Osteocyte (in vitro differentiated cells): ENCODE measurements at regions not wholly inside any gene's neighbourhood (a gene's known extent, or its start where the extent isn't known, plus 50 kb on each side); places are given as distances from the start of the nearest gene placed in this dataset.

Experiments used
- DNase-seq: peaks from one replicate; pipeline ENCODE4 v3.0.0; 2021; ENCODE audit warnings: mixed read lengths; ENCODE audit not compliant: unreplicated experiment; ENCODE audit errors: extremely low spot score
- H3K27ac Mint-ChIP-seq: one replicate; pipeline ENCODE4 v1.8.0; 2021; ENCODE audit warnings: mild to moderate bottlenecking, mixed read lengths; ENCODE audit not compliant: unreplicated experiment
- H3K27me3 Mint-ChIP-seq: one replicate; pipeline ENCODE4 v1.8.0; 2021; ENCODE audit warnings: mixed read lengths; ENCODE audit not compliant: unreplicated experiment
- H3K36me3 Mint-ChIP-seq: one replicate; pipeline ENCODE4 v1.8.0; 2021; ENCODE audit warnings: mixed read lengths; ENCODE audit not compliant: unreplicated experiment
- H3K4me1 Mint-ChIP-seq: one replicate; pipeline ENCODE4 v1.8.0; 2021; ENCODE audit warnings: mixed read lengths; ENCODE audit not compliant: unreplicated experiment
- H3K4me3 Mint-ChIP-seq: one replicate; pipeline ENCODE4 v1.8.0; 2021; ENCODE audit warnings: mild to moderate bottlenecking, moderate library complexity, mixed read lengths; ENCODE audit not compliant: unreplicated experiment
- H3K9me3 Mint-ChIP-seq: one replicate; pipeline ENCODE4 v1.8.0; 2021; ENCODE audit warnings: mixed read lengths; ENCODE audit not compliant: unreplicated experiment
- CTCF ChIP-seq: fragments of 200-600 bp; sonication (generic); IDR thresholded peaks from 2 replicates; pipeline ENCODE4 v1.5.0; 2021; ENCODE audit warnings: antibody characterized with exemption, mild to moderate bottlenecking, moderate library complexity

- Mint-ChIP-seq H3K9me3 (no peaks in the 10 kb centered on the region), H3K36me3 (no peaks in the 10 kb centered on the region), H3K4me1 (peaks cover 22% of the 10 kb centered on the region), H3K27me3 (peaks cover 11% of the 10 kb centered on the region), H3K4me3 (no peak overlapping the region), H3K27ac (no peak overlapping the region)
- no peak for DNase-seq
- TF ChIP-seq CTCF = no peak
These were observed 61.6 kb upstream of the SORCS2 start for GRCh38 chr4:7130621-7131211.

GRCh38 chr4:7129871-7130620, 62.2 kb upstream of the GRPEL1 start:
- Mint-ChIP-seq H3K36me3 (no peaks in the 10 kb centered on the region), H3K9me3 (no peaks in the 10 kb centered on the region), H3K4me1 (peaks cover 20% of the 10 kb centered on the region), H3K4me3 (no peak overlapping the region), H3K27ac (no peak overlapping the region), H3K27me3 (peaks cover 11% of the 10 kb centered on the region)
- no peak for DNase-seq
- TF ChIP-seq CTCF = no peak

- peaks cover 13% of the 10 kb centered on the region for H3K4me1 Mint-ChIP-seq
- no peak for TF ChIP-seq CTCF
- H3K27ac Mint-ChIP-seq = no peak overlapping the region
- no peak overlapping the region for H3K4me3 Mint-ChIP-seq
- no peaks in the 10 kb centered on the region for H3K36me3 Mint-ChIP-seq
- H3K27me3 Mint-ChIP-seq = peaks cover 11% of the 10 kb centered on the region
- no peak for DNase-seq
- H3K9me3 Mint-ChIP-seq = no peaks in the 10 kb centered on the region
These were observed 60.8 kb upstream of the GRPEL1 start for GRCh38 chr4:7128644-7129043.

GRCh38 chr4:7128234-7128633, 60.4 kb upstream of the GRPEL1 start:
- Mint-ChIP-seq H3K4me1 (peaks cover 13% of the 10 kb centered on the region), H3K27me3 (peaks cover 15% of the 10 kb centered on the region), H3K4me3 (no peak overlapping the region), H3K27ac (no peak overlapping the region), H3K9me3 (no peaks in the 10 kb centered on the region), H3K36me3 (no peaks in the 10 kb centered on the region)
- no peak for DNase-seq
- no peak for TF ChIP-seq CTCF

GRCh38 chr4:7127576-7127975, 59.7 kb upstream of the GRPEL1 start:
- Mint-ChIP-seq H3K27me3 (peaks cover 16% of the 10 kb centered on the region), H3K4me1 (peaks cover 13% of the 10 kb centered on the region), H3K4me3 (no peak overlapping the region), H3K27ac (no peak overlapping the region), H3K36me3 (no peaks in the 10 kb centered on the region), H3K9me3 (no peaks in the 10 kb centered on the region)
- TF ChIP-seq CTCF = no peak
- DNase-seq = no peak
